SH-SY5Y (cell line): ENCODE measurements at regions not wholly inside any gene's neighbourhood (a gene's known extent, or its start where the extent isn't known, plus 50 kb on each side); places are given as distances from the start of the nearest gene placed in this dataset.

Source experiments
- GATA2 ChIP-seq: IDR thresholded peaks from 2 replicates; pipeline ENCODE4 v1.6.1; 2011; ENCODE audit warnings: mild to moderate bottlenecking, low read depth, low read length
- GATA3 ChIP-seq: IDR thresholded peaks from 2 replicates; pipeline ENCODE4 v1.6.1; 2011; ENCODE audit warnings: low read depth, mild to moderate bottlenecking, low read length, moderate library complexity

GRCh38 chr1:200282497-200283122, 127.2 kb downstream of the ZNF281 start:
- no peak for TF ChIP-seq GATA2
- no peak for TF ChIP-seq GATA3

- TF ChIP-seq GATA2 (no peak), GATA3 (no peak)
These were observed 128.5 kb downstream of the ZNF281 start for GRCh38 chr1:200281201-200281835.

- TF ChIP-seq GATA3: no peak
- no peak for TF ChIP-seq GATA2
These were observed 129.9 kb downstream of the ZNF281 start for GRCh38 chr1:200279810-200280411.

GRCh38 chr1:200275816-200276453, 133.9 kb downstream of the ZNF281 start:
- TF ChIP-seq GATA2: no peak
- no peak for TF ChIP-seq GATA3

GRCh38 chr1:200275415-200275814, 134.4 kb downstream of the ZNF281 start:
- no peak for TF ChIP-seq GATA2
- TF ChIP-seq GATA3: no peak

GRCh38 chr1:200274116-200274515, 135.7 kb downstream of the ZNF281 start:
- TF ChIP-seq GATA2 (no peak), GATA3 (no peak)

- TF ChIP-seq GATA2 (no peak), GATA3 (no peak)
These were observed 137.3 kb downstream of the ZNF281 start for GRCh38 chr1:200272481-200273068.

- TF ChIP-seq GATA2: no peak
- TF ChIP-seq GATA3: no peak
These were observed 140.6 kb downstream of the ZNF281 start for GRCh38 chr1:200269256-200269655.

- TF ChIP-seq GATA3: no peak
- TF ChIP-seq GATA2: no peak
These were observed 141.9 kb downstream of the ZNF281 start for GRCh38 chr1:200267937-200268336.

GRCh38 chr1:200267458-200267857, 142.4 kb downstream of the ZNF281 start:
- TF ChIP-seq GATA3 (no peak), GATA2 (no peak)

GRCh38 chr1:200266871-200267270, 143.0 kb downstream of the ZNF281 start:
- TF ChIP-seq GATA3 (no peak), GATA2 (no peak)

- TF ChIP-seq GATA3: no peak
- no peak for TF ChIP-seq GATA2
These were observed 144.0 kb downstream of the ZNF281 start for GRCh38 chr1:200265881-200266280.

- TF ChIP-seq GATA2 (no peak), GATA3 (no peak)
These were observed 144.7 kb downstream of the ZNF281 start for GRCh38 chr1:200265104-200265503.

- TF ChIP-seq GATA3 (no peak), GATA2 (no peak)
These were observed 146.6 kb downstream of the ZNF281 start for GRCh38 chr1:200263203-200263602.
